ENCODE measurements at regions not wholly inside any gene's neighbourhood (a gene's known extent, or its start where the extent isn't known, plus 50 kb on each side); places are given as distances from the start of the nearest gene placed in this dataset.
A peak's percentile ranks its signal among the peaks of the same experiment; 100 is the strongest.

GRCh38 chr6:103895136-103895535 is 964.6 kb downstream of the HACE1 start:
- Histone ChIP-seq H3K36me3 (no peaks in the 10 kb centered on the region), H3K4me1 (no peaks in the 10 kb centered on the region), H3K27me3 (no peaks in the 10 kb centered on the region), H3K9me3 (peaks cover 0 to 10% of the 10 kb centered on the region in 2 donors), H3K27ac (no peak overlapping the region), H3K4me3 (no peak overlapping the region)
- DNase-seq (no peak), ATAC-seq (no peak)
- TF ChIP-seq CTCF (IDR thresholded peaks at IDR 0.05): no peak
- intact Hi-C loops (cut with DNase I): no loop called here

- Histone ChIP-seq H3K36me3 (no peaks in the 10 kb centered on the region), H3K4me1 (no peaks in the 10 kb centered on the region), H3K9me3 (peaks cover 0 to 10% of the 10 kb centered on the region in 2 donors), H3K27me3 (no peaks in the 10 kb centered on the region), H3K4me3 (no peak overlapping the region), H3K27ac (no peak overlapping the region)
- intact Hi-C loops (cut with DNase I): no loop called here
- ATAC-seq: no peak
- no peak for TF ChIP-seq CTCF (IDR thresholded peaks at IDR 0.05)
- DNase-seq: peak in 2 of 4 donors; percentile 63 to 70
Observed at GRCh38 chr6:103893141-103893581, 966.6 kb downstream of the HACE1 start.

- no peak for DNase-seq
- Histone ChIP-seq H3K4me3 (no peak overlapping the region), H3K27ac (no peak overlapping the region), H3K4me1 (no peaks in the 10 kb centered on the region), H3K27me3 (no peaks in the 10 kb centered on the region), H3K9me3 (no peaks in the 10 kb centered on the region), H3K36me3 (no peaks in the 10 kb centered on the region)
- no peak for ATAC-seq
- intact Hi-C loops (cut with DNase I): no loop called here
- TF ChIP-seq CTCF (IDR thresholded peaks at IDR 0.05): no peak
Observed at GRCh38 chr6:103886951-103887350, 972.8 kb downstream of the HACE1 start.

- Histone ChIP-seq H3K36me3 (no peaks in the 10 kb centered on the region), H3K27me3 (no peaks in the 10 kb centered on the region), H3K4me1 (no peaks in the 10 kb centered on the region), H3K27ac (no peak overlapping the region), H3K4me3 (no peak overlapping the region), H3K9me3 (no peaks in the 10 kb centered on the region)
- no peak for ATAC-seq
- intact Hi-C loops (cut with DNase I): no loop called here
- DNase-seq: no peak
- TF ChIP-seq CTCF (IDR thresholded peaks at IDR 0.05): no peak
Observed at GRCh38 chr6:103885446-103885845, 974.3 kb downstream of the HACE1 start.

GRCh38 chr6:103879800-103880199 is 979.9 kb downstream of the HACE1 start:
- Histone ChIP-seq H3K27ac (no peak overlapping the region), H3K36me3 (no peaks in the 10 kb centered on the region), H3K9me3 (peaks cover 0 to 7% of the 10 kb centered on the region in 2 donors), H3K4me3 (no peak overlapping the region), H3K27me3 (no peaks in the 10 kb centered on the region), H3K4me1 (no peaks in the 10 kb centered on the region)
- no peak for DNase-seq
- TF ChIP-seq CTCF (IDR thresholded peaks at IDR 0.05): no peak
- ATAC-seq: no peak
- intact Hi-C loops (cut with DNase I): no loop called here

Measured in left lung (tissue), 4 donors.